HG03135 (cell line): ENCODE measurements at regions not wholly inside any gene's neighbourhood (a gene's known extent, or its start where the extent isn't known, plus 50 kb on each side); places are given as distances from the start of the nearest gene placed in this dataset.
"Not testable (repeated sequence)": the region's sequence is repeated elsewhere in the genome, so short reads cannot be mapped to it uniquely, and the experiment has no call there.

Source experiments
- ATAC-seq: cut with Tn5 transposase; IDR thresholded peaks from one replicate; pipeline ENCODE4 v1.9.1; 2021; ENCODE audit warnings: mild to moderate bottlenecking, moderate library complexity; ENCODE audit not compliant: unreplicated experiment

- ATAC-seq = no peak
Measured at GRCh38 chr22:22773979-22774604, 113.5 kb upstream of the IGLL5 start.

- not testable (repeated sequence) for ATAC-seq
Measured at GRCh38 chr22:22774762-22775161, 112.9 kb upstream of the IGLL5 start.

- no peak for ATAC-seq
Measured at GRCh38 chr22:22776121-22776520, 111.5 kb upstream of the IGLL5 start.

- ATAC-seq = no peak
Measured at GRCh38 chr22:22779213-22779612, 108.4 kb upstream of the IGLL5 start.

- no peak for ATAC-seq
Measured at GRCh38 chr22:22783575-22783974, 104.0 kb upstream of the IGLL5 start.

- ATAC-seq = no peak
Measured at GRCh38 chr22:22784249-22785039, 103.2 kb upstream of the IGLL5 start.

- ATAC-seq = no peak
Measured at GRCh38 chr22:22785316-22786065, 102.1 kb upstream of the IGLL5 start.

GRCh38 chr22:22786301-22787115 lies 101.1 kb upstream of the IGLL5 start:
- no peak for ATAC-seq

GRCh38 chr22:22787151-22787550 lies 100.5 kb upstream of the IGLL5 start:
- ATAC-seq = no peak

GRCh38 chr22:22787786-22788459 lies 99.7 kb upstream of the IGLL5 start:
- no peak for ATAC-seq

GRCh38 chr22:22788460-22789037 lies 99.1 kb upstream of the IGLL5 start:
- no peak for ATAC-seq

GRCh38 chr22:22789233-22789921 lies 98.2 kb upstream of the IGLL5 start:
- no peak for ATAC-seq

GRCh38 chr22:22789922-22790845 lies 97.4 kb upstream of the IGLL5 start:
- no peak for ATAC-seq

GRCh38 chr22:22791438-22792181 lies 96.0 kb upstream of the IGLL5 start:
- ATAC-seq = no peak

- ATAC-seq = not testable (repeated sequence)
Measured at GRCh38 chr22:22792205-22792786, 95.3 kb upstream of the IGLL5 start.

- ATAC-seq = not testable (repeated sequence)
Measured at GRCh38 chr22:22795639-22796038, 92.0 kb upstream of the IGLL5 start.

GRCh38 chr22:22796724-22797123 lies 90.9 kb upstream of the IGLL5 start:
- no peak for ATAC-seq
